ENCODE measurements at regions not wholly inside any gene's neighbourhood (a gene's known extent, or its start where the extent isn't known, plus 50 kb on each side); places are given as distances from the start of the nearest gene placed in this dataset.

DNA sequence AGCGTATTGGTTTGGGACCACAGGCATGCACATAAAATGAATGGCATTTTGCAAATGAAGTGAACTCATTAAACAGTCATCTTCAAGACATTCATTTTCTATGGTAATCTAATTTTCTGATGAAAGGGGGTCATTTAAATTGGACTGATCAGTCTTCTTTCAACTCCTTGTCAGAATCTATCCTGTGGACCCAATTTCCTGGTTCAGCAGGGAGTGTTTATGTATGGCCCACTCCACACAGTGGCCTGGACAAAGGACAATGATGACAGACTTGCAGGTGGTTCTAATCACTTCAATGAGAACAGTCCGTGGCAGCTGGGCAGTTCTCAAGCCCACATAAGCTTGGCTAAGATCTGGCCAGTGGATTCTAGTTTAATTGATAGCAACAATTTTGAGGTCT lies 448.1 kb downstream of the DCDC2C start:
- TF ChIP-seq CTCF (IDR thresholded peaks at IDR 0.05) (no peak), POLR2A (IDR thresholded peaks at IDR 0.05; ENCODE audit: low read depth) (no peak), POLR2AphosphoS5 (IDR thresholded peaks at IDR 0.05) (no peak)
